ENCODE measurements at regions not wholly inside any gene's neighbourhood (a gene's known extent, or its start where the extent isn't known, plus 50 kb on each side); places are given as distances from the start of the nearest gene placed in this dataset.
A peak's percentile ranks its signal among the peaks of the same experiment; 100 is the strongest.

- Histone ChIP-seq H3K36me3 (ENCODE audit: low read depth) (no peaks in the 10 kb centered on the region), H3K27ac (no peak overlapping the region), H3K4me2 (ENCODE audit: unreplicated experiment) (no peak overlapping the region), H3K9ac (no peak overlapping the region), H3F3A (ENCODE audit: insufficient read depth) (peaks cover 8% of the 10 kb centered on the region; the same call in 1 of the 2 replicates), H3K9me3 (ENCODE audit: low read depth) (no peaks in the 10 kb centered on the region), H2AFZ (no peak overlapping the region), H4K20me1 (ENCODE audit: insufficient read depth) (no peaks in the 10 kb centered on the region), H3K27me3 (replicated peaks; ENCODE audit: insufficient read depth) (peaks cover 6% of the 10 kb centered on the region; the same call in 1 of the 2 replicates), H3K4me1 (ENCODE audit: insufficient read depth) (peaks cover 9% of the 10 kb centered on the region), H3K79me2 (ENCODE audit: insufficient read depth) (no peaks in the 10 kb centered on the region), H3K9me2 (ENCODE audit: insufficient read depth) (no peaks in the 10 kb centered on the region), H3K4me3 (no peak overlapping the region)
- TF ChIP-seq EZH2 (IDR thresholded peaks at IDR 0.05; ENCODE audit: insufficient read depth, poor library complexity, severe bottlenecking) (no peak), EZH2phosphoT487 (IDR thresholded peaks at IDR 0.05; ENCODE audit: insufficient read depth, low read depth) (no peak)
- in situ Hi-C loops (cut with MboI): no loop called here
- WGBS, 2 experiments (ENCODE audit: low coverage in 1 of 2, low lambda C conversion rate in 2 of 2, missing lambda C conversion rate in 2 of 2): 55 to 56% methylated on average over 3 of the region's 3 CpGs
- DNase-seq: peak; percentile 47
Observed at GRCh38 chr4:37762294-37762990, 64.0 kb upstream of the PGM2 start.

- TF ChIP-seq EZH2 (IDR thresholded peaks at IDR 0.05; ENCODE audit: insufficient read depth, poor library complexity, severe bottlenecking) (no peak), EZH2phosphoT487 (IDR thresholded peaks at IDR 0.05; ENCODE audit: insufficient read depth, low read depth) (no peak)
- no peak for DNase-seq
- 89 to 96% methylated on average over 3 of the region's 3 CpGs for WGBS, 2 experiments (ENCODE audit: low coverage in 1 of 2, low lambda C conversion rate in 2 of 2, missing lambda C conversion rate in 2 of 2)
Observed at GRCh38 chr4:37760840-37761239, 65.6 kb upstream of the PGM2 start.

GRCh38 chr4:37759833-37760232 lies 66.7 kb upstream of the PGM2 start:
- DNase-seq: no peak
- no peaks in the 10 kb centered on the region for H3K9me3 ChIP-seq (ENCODE audit: low read depth)
- in situ Hi-C loops (cut with MboI): no loop called here
- no peak for TF ChIP-seq EZH2 (IDR thresholded peaks at IDR 0.05; ENCODE audit: insufficient read depth, poor library complexity, severe bottlenecking)
- TF ChIP-seq EZH2phosphoT487 (IDR thresholded peaks at IDR 0.05; ENCODE audit: insufficient read depth, low read depth): no peak
- H3K27ac ChIP-seq: no peak overlapping the region
- H3K9me2 ChIP-seq (ENCODE audit: insufficient read depth): no peaks in the 10 kb centered on the region
- H3K27me3 ChIP-seq (replicated peaks; ENCODE audit: insufficient read depth): peaks cover 6% of the 10 kb centered on the region; the same call in 1 of the 2 replicates
- no peaks in the 10 kb centered on the region for H3K36me3 ChIP-seq (ENCODE audit: low read depth)
- H3K4me3 ChIP-seq: no peak overlapping the region
- no peak overlapping the region for H2AFZ ChIP-seq
- no peaks in the 10 kb centered on the region for H4K20me1 ChIP-seq (ENCODE audit: insufficient read depth)
- no peak overlapping the region for H3K9ac ChIP-seq
- H3F3A ChIP-seq (ENCODE audit: insufficient read depth): peaks cover 8% of the 10 kb centered on the region; the same call in 1 of the 2 replicates
- H3K4me1 ChIP-seq (ENCODE audit: insufficient read depth): peaks cover 9% of the 10 kb centered on the region
- no peaks in the 10 kb centered on the region for H3K79me2 ChIP-seq (ENCODE audit: insufficient read depth)
- WGBS, 2 experiments (ENCODE audit: low coverage in 1 of 2, low lambda C conversion rate in 2 of 2, missing lambda C conversion rate in 2 of 2): 23 to 83% methylated on average over 1 of the region's 1 CpG
- H3K4me2 ChIP-seq (ENCODE audit: unreplicated experiment): no peak overlapping the region

More at GRCh38 chr4:37760840-37761239, 65.6 kb upstream of the PGM2 start:
- Histone ChIP-seq H3K27me3 (replicated peaks; ENCODE audit: insufficient read depth) (peaks cover 6% of the 10 kb centered on the region; the same call in 1 of the 2 replicates), H3K9me2 (ENCODE audit: insufficient read depth) (no peaks in the 10 kb centered on the region), H3K4me1 (ENCODE audit: insufficient read depth) (peaks cover 9% of the 10 kb centered on the region), H3K27ac (no peak overlapping the region), H3K4me2 (ENCODE audit: unreplicated experiment) (no peak overlapping the region), H3K4me3 (no peak overlapping the region), H3K9ac (no peak overlapping the region), H3K9me3 (ENCODE audit: low read depth) (no peaks in the 10 kb centered on the region), H4K20me1 (ENCODE audit: insufficient read depth) (no peaks in the 10 kb centered on the region), H2AFZ (no peak overlapping the region), H3K36me3 (ENCODE audit: low read depth) (no peaks in the 10 kb centered on the region), H3K79me2 (ENCODE audit: insufficient read depth) (no peaks in the 10 kb centered on the region), H3F3A (ENCODE audit: insufficient read depth) (peaks cover 8% of the 10 kb centered on the region; the same call in 1 of the 2 replicates)
- in situ Hi-C loops (cut with MboI): no loop called here

- Histone ChIP-seq H3K27me3 (replicated peaks; ENCODE audit: insufficient read depth) (peaks cover 6% of the 10 kb centered on the region; the same call in 1 of the 2 replicates), H3K4me1 (ENCODE audit: insufficient read depth) (peaks cover 9% of the 10 kb centered on the region), H3K27ac (peak overlapping the region; percentile 20; the same call in 1 of the 2 replicates), H3K4me3 (no peak overlapping the region), H3K36me3 (ENCODE audit: low read depth) (no peaks in the 10 kb centered on the region), H4K20me1 (ENCODE audit: insufficient read depth) (no peaks in the 10 kb centered on the region), H3K9ac (no peak overlapping the region), H3K9me3 (ENCODE audit: low read depth) (no peaks in the 10 kb centered on the region), H2AFZ (no peak overlapping the region), H3F3A (ENCODE audit: insufficient read depth) (peaks cover 8% of the 10 kb centered on the region; the same call in 1 of the 2 replicates), H3K79me2 (ENCODE audit: insufficient read depth) (no peaks in the 10 kb centered on the region), H3K4me2 (ENCODE audit: unreplicated experiment) (no peak overlapping the region), H3K9me2 (ENCODE audit: insufficient read depth) (no peaks in the 10 kb centered on the region)
- 25 to 35% methylated on average over 1 of the region's 1 CpG for WGBS, 2 experiments (ENCODE audit: low coverage in 1 of 2, low lambda C conversion rate in 2 of 2, missing lambda C conversion rate in 2 of 2)
- peak; percentile 85 for DNase-seq
- no peak for TF ChIP-seq EZH2phosphoT487 (IDR thresholded peaks at IDR 0.05; ENCODE audit: insufficient read depth, low read depth)
- no peak for TF ChIP-seq EZH2 (IDR thresholded peaks at IDR 0.05; ENCODE audit: insufficient read depth, poor library complexity, severe bottlenecking)
- in situ Hi-C loops (cut with MboI): no loop called here
Observed at GRCh38 chr4:37758226-37758625, 68.3 kb upstream of the PGM2 start.
